Heart right ventricle (tissue), 16 donors: ENCODE measurements at regions not wholly inside any gene's neighbourhood (a gene's known extent, or its start where the extent isn't known, plus 50 kb on each side); places are given as distances from the start of the nearest gene placed in this dataset.

Experiments
- ATAC-seq, 8 donors: fragments of 200-7000 bp; cut with Tn5 transposase; one replicate each; pipeline ENCODE4 v1.9.1; 2020; ENCODE audit warnings: mild to moderate bottlenecking in 8 of 8, moderate library complexity in 8 of 8, moderate number of reproducible peaks in 1 of 8
- DNase-seq, 2 donors: peaks; one replicate each; pipeline ENCODE4 v3.0.0-alpha.2; 2020
- H3K27ac ChIP-seq, 10 donors: fragments of 200-600 bp; sonication (generic) in 2 of 10; one replicate each; pipeline versions ENCODE4 v1.5.0 to v1.8.0; 2020 to 2022; ENCODE audit warnings: mild to moderate bottlenecking in 3 of 10
- H3K27me3 ChIP-seq, 7 donors: fragments of 200-600 bp; one replicate each; pipeline ENCODE4 v1.8.0; 2021 to 2022; ENCODE audit warnings: mild to moderate bottlenecking in 2 of 7
- H3K36me3 ChIP-seq, 9 donors: fragments of 200-600 bp; sonication (generic) in 1 of 9; one replicate each; pipeline versions ENCODE4 v1.5.0 to v1.8.0; 2020 to 2022; ENCODE audit warnings: mild to moderate bottlenecking in 2 of 9
- H3K4me1 ChIP-seq, 9 donors: fragments of 200-600 bp; sonication (generic) in 1 of 9; one replicate each; pipeline versions ENCODE4 v1.5.0 to v1.8.0; 2020 to 2022; ENCODE audit warnings: mild to moderate bottlenecking in 4 of 9
- H3K4me3 ChIP-seq, 10 donors: fragments of 200-600 bp; sonication (generic) in 2 of 10; one replicate each; pipeline versions ENCODE4 v1.5.0 to v1.8.0; 2020 to 2022; ENCODE audit warnings: mild to moderate bottlenecking in 7 of 10, moderate library complexity in 2 of 10
- H3K9me3 ChIP-seq, 11 donors: fragments of 200-600 bp in 10 of 11; sonication (generic) in 2 of 11; one replicate each; pipeline versions ENCODE4 v1.5.0 to v1.8.0; 2013 to 2022; ENCODE audit warnings: mild to moderate bottlenecking in 2 of 11, control low read depth in 1 of 11, moderate library complexity in 1 of 11
- WGBS, 2 donors: extraction: QIAGEN DNeasy Blood & Tissue Kit; methylation state at CpG; one replicate each; pipeline ENCODE4 v1.1.7; 2013; ENCODE audit warnings: inconsistent platforms in 1 of 2; 5-methylcytosine and 5-hydroxymethylcytosine counted together
- intact Hi-C, 10 donors: fragments of 100-400 bp; cut with DNase I; formaldehyde crosslinking; loops; one replicate each; pipeline versions ENCODE4 v1.11.1 to v1.14.2; 2022
- TF ChIP-seq, protein P1 (sequence below), 9 donors: fragments of 200-600 bp; sonication (generic) in 2 of 9; IDR thresholded peaks; one replicate each; pipeline versions ENCODE4 v1.5.0 to v1.8.0; 2021 to 2022; ENCODE audit warnings: antibody characterized with exemption in 9 of 9, mild to moderate bottlenecking in 5 of 9, moderate library complexity in 1 of 9
- donor health status: Arrhythmogenic right ventricular cardiomyopathy.
- donor health status: ischemic (EF 13 %, LVEDD 7.1; RV severe dilation, severe dysfunction).
- donor health status: healthy with polysubstance abuse.
- donor health status: DM: no; HTN: yes; CAD: no.
- donor health status: DM: no; HTN: no; CAD: no.
- donor health status: ischemic (EF 25% LVEDD 6.9; RV normal size, moderate dysfunction).
- donor health status: ischemic (EF 25% LVEDD 5.7; RV mildly dilated, moderate dysfunction).
- donor health status: healthy.
- donor health status: DM: yes; HTN: yes; CAD: no.
- donor health status: Ischemic cardiomyopathy.
- donor health status: ischemic (EF 35%, LVEDD 5.7; RV mildly dilated, moderate dysfunction).
- donor health status: nonischemic (EF 11% LVEDD 7.7; RV severe dilation, severe dysfunction).
- donor health status: DM: yes; HTN: yes; CAD: no.
- donor health status: PGD.
- donor health status: ischemic (EF 29% LVEDD 5.4; RV normal size, mild dysfunction).
- donor health status: nonischemic (EF 23%, LVEDD 6.1; RV moderate dilation, normal function).

DNA sequence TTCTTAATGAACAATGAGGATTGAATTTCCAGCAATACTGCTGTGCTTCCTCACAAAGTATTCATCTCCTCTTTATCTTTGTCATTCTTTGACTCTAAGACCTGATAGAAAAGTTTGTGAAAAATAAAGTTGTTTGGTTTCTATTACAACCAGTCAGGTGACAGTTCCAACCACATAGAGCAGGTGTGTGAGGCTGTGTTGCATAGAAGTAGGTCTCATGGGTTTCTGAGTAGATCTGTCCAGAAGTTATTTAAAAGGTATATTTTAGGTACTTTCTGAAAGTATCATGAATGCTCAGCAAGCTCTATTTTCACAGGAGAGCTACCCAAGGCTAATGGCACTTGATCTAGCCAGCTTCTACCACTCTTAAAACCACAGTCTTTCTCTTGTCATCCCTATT lies 637.0 kb downstream of the DNAH5 start:
- intact Hi-C loops, result no loop called here
- ATAC-seq, result no peak

DNA sequence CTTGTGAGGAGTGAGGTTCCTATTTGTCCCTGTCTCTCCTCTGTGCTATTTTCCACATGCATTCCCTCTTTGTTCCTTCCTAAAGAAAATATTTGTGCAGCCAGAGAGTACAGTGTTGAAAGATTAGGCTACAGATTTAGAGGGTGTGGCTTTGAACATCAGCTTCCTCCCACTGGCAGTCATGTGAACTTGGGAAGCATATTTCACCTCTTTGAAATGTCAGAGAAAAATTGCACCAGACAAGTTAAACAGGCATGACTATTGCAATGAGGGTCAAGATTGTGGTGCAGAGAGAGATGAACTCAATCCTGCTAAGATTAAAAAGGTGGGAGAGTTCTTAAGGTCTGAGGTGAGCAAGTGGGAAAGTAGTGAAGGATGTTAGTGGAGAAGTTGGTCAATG lies 641.0 kb downstream of the DNAH5 start:
- Histone ChIP-seq H3K4me1 (no peaks in the 10 kb centered on the region), H3K27ac (no peak overlapping the region), H3K9me3 (peaks cover 0 to 11% (median 0%) of the 10 kb centered on the region in 11 donors), H3K27me3 (no peaks in the 10 kb centered on the region), H3K4me3 (no peak overlapping the region), H3K36me3 (no peaks in the 10 kb centered on the region)
- ATAC-seq (no peak), DNase-seq (no peak)
- intact Hi-C loops, result no loop called here
- TF ChIP-seq, protein P1, sequence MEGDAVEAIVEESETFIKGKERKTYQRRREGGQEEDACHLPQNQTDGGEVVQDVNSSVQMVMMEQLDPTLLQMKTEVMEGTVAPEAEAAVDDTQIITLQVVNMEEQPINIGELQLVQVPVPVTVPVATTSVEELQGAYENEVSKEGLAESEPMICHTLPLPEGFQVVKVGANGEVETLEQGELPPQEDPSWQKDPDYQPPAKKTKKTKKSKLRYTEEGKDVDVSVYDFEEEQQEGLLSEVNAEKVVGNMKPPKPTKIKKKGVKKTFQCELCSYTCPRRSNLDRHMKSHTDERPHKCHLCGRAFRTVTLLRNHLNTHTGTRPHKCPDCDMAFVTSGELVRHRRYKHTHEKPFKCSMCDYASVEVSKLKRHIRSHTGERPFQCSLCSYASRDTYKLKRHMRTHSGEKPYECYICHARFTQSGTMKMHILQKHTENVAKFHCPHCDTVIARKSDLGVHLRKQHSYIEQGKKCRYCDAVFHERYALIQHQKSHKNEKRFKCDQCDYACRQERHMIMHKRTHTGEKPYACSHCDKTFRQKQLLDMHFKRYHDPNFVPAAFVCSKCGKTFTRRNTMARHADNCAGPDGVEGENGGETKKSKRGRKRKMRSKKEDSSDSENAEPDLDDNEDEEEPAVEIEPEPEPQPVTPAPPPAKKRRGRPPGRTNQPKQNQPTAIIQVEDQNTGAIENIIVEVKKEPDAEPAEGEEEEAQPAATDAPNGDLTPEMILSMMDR (IDR thresholded peaks at IDR 0.05), result no peak

More for the DNA sequence above, 637.0 kb downstream of the DNAH5 start:
- Histone ChIP-seq H3K4me1 (no peaks in the 10 kb centered on the region), H3K36me3 (no peaks in the 10 kb centered on the region), H3K27ac (no peak overlapping the region), H3K9me3 (peaks cover 0 to 6% (median 0%) of the 10 kb centered on the region in 11 donors), H3K4me3 (no peak overlapping the region), H3K27me3 (no peaks in the 10 kb centered on the region)
- TF ChIP-seq, protein P1 (IDR thresholded peaks at IDR 0.05), result no peak
- no peak for DNase-seq

DNA sequence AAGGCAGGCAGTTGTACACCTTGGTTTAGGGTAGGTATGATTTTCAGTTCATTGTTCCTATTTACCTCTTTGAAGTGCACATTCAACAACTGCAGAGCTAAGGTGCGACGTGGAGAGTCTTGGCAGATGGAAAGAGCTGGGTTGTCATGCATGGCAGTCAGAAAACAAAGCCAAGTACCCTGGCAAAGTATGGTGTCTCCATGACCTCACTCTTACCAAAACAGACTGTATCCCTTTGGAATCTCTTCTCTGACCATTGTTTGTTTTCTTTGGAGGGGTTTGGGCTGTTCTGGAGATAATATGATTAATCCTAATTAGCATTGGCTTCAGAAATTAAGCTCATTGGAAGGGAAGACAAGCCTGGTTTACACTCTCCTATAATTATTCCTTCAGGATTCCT lies 665.7 kb downstream of the DNAH5 start:
- DNase-seq (no peak), ATAC-seq (no peak)
- no peaks in the 10 kb centered on the region for H3K36me3 ChIP-seq
- peaks cover 0 to 2% (median 0%) of the 10 kb centered on the region in 11 donors for H3K9me3 ChIP-seq
- TF ChIP-seq, protein P1 (IDR thresholded peaks at IDR 0.05), result no peak
- 56 to 57% methylated on average over 2 of the region's 2 CpGs for WGBS, 2 donors
- no peaks in the 10 kb centered on the region for H3K27me3 ChIP-seq
- no peak overlapping the region for H3K27ac ChIP-seq
- no peak overlapping the region for H3K4me3 ChIP-seq
- intact Hi-C loops, result no loop called here
- H3K4me1 ChIP-seq, result no peaks in the 10 kb centered on the region

DNA sequence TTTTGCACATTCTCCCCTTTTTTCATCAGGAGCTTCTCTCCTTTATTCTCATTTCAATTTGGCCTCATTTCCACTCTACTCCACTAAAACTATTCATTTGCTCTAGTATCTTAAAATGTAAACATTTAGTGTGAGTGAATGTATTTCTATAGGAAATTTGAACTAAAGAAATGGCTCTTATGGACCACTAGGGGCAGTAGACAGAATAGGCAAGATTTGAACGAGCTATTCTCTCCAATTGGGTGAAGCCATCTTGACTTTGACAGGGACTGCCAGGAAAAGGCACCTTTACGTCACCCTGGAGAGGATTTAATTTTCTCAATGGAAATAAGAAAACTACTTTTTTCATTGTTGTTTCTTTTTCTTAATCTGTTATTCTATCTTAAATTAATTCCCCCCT lies 666.3 kb downstream of the DNAH5 start:
- no peaks in the 10 kb centered on the region for H3K9me3 ChIP-seq
- H3K27ac ChIP-seq, result no peak overlapping the region
- intact Hi-C loops, result no loop called here
- H3K4me3 ChIP-seq, result no peak overlapping the region
- no peaks in the 10 kb centered on the region for H3K27me3 ChIP-seq
- TF ChIP-seq, protein P1 (IDR thresholded peaks at IDR 0.05), result peak in 3 of 9 donors; percentile 8 to 22 (median 11)
- no peaks in the 10 kb centered on the region for H3K36me3 ChIP-seq
- no peaks in the 10 kb centered on the region for H3K4me1 ChIP-seq
- DNase-seq, result no peak
- no peak for ATAC-seq
- 66 to 71% methylated on average over 2 of the region's 2 CpGs for WGBS, 2 donors

DNA sequence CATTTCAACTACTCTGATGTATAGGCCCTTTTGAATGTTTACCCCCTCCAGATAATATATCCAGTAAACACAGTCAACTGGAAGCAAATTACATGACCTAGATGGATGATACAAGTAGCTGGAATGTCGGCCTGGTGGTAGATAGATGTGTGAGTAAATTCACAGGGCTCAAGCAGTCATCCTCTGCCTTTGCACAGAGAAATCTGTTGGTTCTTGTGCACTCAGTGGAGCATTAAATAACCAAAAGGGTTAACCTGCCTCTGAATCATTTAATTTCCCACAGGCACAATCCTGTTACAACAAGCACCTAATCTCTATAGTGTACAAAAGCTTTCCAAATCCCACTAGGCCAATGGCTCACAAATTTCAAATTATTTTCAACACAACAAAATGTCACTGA lies 668.3 kb downstream of the DNAH5 start:
- 62 to 75% methylated on average over 1 of the region's 1 CpG for WGBS, 2 donors
- DNase-seq, result no peak
- H3K27me3 ChIP-seq, result no peaks in the 10 kb centered on the region
- TF ChIP-seq, protein P1 (IDR thresholded peaks at IDR 0.05), result no peak
- no peak overlapping the region for H3K4me3 ChIP-seq
- ATAC-seq, result no peak
- H3K4me1 ChIP-seq, result no peaks in the 10 kb centered on the region
- H3K9me3 ChIP-seq, result no peaks in the 10 kb centered on the region
- no peaks in the 10 kb centered on the region for H3K36me3 ChIP-seq
- H3K27ac ChIP-seq, result no peak overlapping the region
- intact Hi-C loops, result no loop called here
